IMR-90 (cell line): ENCODE measurements at regions not wholly inside any gene's neighbourhood (a gene's known extent, or its start where the extent isn't known, plus 50 kb on each side); places are given as distances from the start of the nearest gene placed in this dataset.

Experiments
- BHLHE40 ChIP-seq: fragments of 150-350 bp; IDR thresholded peaks from 2 replicates; pipeline ENCODE4 v1.6.1; 2016; ENCODE audit warnings: mild to moderate bottlenecking, low read depth, low read length
- CEBPB ChIP-seq: IDR thresholded peaks from 2 replicates; pipeline ENCODE4 v1.6.1; 2012; ENCODE audit warnings: low read depth, low read length, improper control_type of control experiment
- CHD1 ChIP-seq: IDR thresholded peaks from 2 replicates; pipeline ENCODE4 v1.6.1; 2012; ENCODE audit warnings: low read depth, low read length, improper control_type of control experiment
- MAFK ChIP-seq: IDR thresholded peaks from 2 replicates; pipeline ENCODE4 v1.6.1; 2012; ENCODE audit warnings: low read depth, low read length, improper control_type of control experiment
- MAZ ChIP-seq: IDR thresholded peaks from 2 replicates; pipeline ENCODE4 v1.6.1; 2012; ENCODE audit warnings: low read depth, mild to moderate bottlenecking, low read length, improper control_type of control experiment, moderate library complexity, borderline replicate concordance
- MXI1 ChIP-seq: IDR thresholded peaks from 2 replicates; pipeline ENCODE4 v1.6.1; 2012; ENCODE audit warnings: low read depth, mild to moderate bottlenecking, low read length, moderate library complexity, borderline replicate concordance
- POLR2A ChIP-seq: IDR thresholded peaks from 2 replicates; pipeline ENCODE4 v1.6.1; 2012; ENCODE audit warnings: mild to moderate bottlenecking, low read depth, low read length
- RAD21 ChIP-seq: IDR thresholded peaks from 2 replicates; pipeline ENCODE4 v1.6.1; 2012; ENCODE audit warnings: low read length, improper control_type of control experiment
- RCOR1 ChIP-seq: IDR thresholded peaks from 2 replicates; pipeline ENCODE4 v1.6.1; 2012; ENCODE audit warnings: mild to moderate bottlenecking, low read length, improper control_type of control experiment; ENCODE audit not compliant: insufficient replicate concordance
- SMC3 ChIP-seq: fragments of 150-350 bp; IDR thresholded peaks from 2 replicates; pipeline ENCODE4 v1.6.1; 2016; ENCODE audit warnings: low read depth, mild to moderate bottlenecking, antibody characterized with exemption, low read length, moderate library complexity
- USF2 ChIP-seq: fragments of 150-350 bp; IDR thresholded peaks from 2 replicates; pipeline ENCODE4 v1.6.1; 2017; ENCODE audit warnings: mild to moderate bottlenecking, antibody characterized with exemption, low read length, low read depth
- TF ChIP-seq, protein P1 (sequence below): conservative IDR thresholded peaks from 2 replicates; pipeline ENCODE4 v1.5.1; 2012; ENCODE audit warnings: mild to moderate bottlenecking, low read depth, low read length, improper control_type of control experiment
- TF ChIP-seq, protein P2 (sequence below): fragments of 150-350 bp; IDR thresholded peaks from 2 replicates; pipeline ENCODE4 v1.6.1; 2016; ENCODE audit warnings: low read depth, mild to moderate bottlenecking, low read length, moderate library complexity, borderline replicate concordance

- TF ChIP-seq CHD1 (no peak), BHLHE40 (no peak), SMC3 (no peak), POLR2A (no peak), CEBPB (no peak), MAFK (no peak), RCOR1 (no peak), MAZ (no peak), MXI1 (no peak), RAD21 (no peak), USF2 (no peak)
- TF ChIP-seq, protein P1, sequence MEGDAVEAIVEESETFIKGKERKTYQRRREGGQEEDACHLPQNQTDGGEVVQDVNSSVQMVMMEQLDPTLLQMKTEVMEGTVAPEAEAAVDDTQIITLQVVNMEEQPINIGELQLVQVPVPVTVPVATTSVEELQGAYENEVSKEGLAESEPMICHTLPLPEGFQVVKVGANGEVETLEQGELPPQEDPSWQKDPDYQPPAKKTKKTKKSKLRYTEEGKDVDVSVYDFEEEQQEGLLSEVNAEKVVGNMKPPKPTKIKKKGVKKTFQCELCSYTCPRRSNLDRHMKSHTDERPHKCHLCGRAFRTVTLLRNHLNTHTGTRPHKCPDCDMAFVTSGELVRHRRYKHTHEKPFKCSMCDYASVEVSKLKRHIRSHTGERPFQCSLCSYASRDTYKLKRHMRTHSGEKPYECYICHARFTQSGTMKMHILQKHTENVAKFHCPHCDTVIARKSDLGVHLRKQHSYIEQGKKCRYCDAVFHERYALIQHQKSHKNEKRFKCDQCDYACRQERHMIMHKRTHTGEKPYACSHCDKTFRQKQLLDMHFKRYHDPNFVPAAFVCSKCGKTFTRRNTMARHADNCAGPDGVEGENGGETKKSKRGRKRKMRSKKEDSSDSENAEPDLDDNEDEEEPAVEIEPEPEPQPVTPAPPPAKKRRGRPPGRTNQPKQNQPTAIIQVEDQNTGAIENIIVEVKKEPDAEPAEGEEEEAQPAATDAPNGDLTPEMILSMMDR, result no peak
- TF ChIP-seq, protein P2, sequence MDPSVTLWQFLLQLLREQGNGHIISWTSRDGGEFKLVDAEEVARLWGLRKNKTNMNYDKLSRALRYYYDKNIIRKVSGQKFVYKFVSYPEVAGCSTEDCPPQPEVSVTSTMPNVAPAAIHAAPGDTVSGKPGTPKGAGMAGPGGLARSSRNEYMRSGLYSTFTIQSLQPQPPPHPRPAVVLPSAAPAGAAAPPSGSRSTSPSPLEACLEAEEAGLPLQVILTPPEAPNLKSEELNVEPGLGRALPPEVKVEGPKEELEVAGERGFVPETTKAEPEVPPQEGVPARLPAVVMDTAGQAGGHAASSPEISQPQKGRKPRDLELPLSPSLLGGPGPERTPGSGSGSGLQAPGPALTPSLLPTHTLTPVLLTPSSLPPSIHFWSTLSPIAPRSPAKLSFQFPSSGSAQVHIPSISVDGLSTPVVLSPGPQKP, result no peak
Observed at GRCh38 chr12:105740970-105741725, 397.6 kb downstream of the NUAK1 start.
